Tibial artery (tissue), 4 donors: ENCODE measurements at regions not wholly inside any gene's neighbourhood (a gene's known extent, or its start where the extent isn't known, plus 50 kb on each side); places are given as distances from the start of the nearest gene placed in this dataset.

ENCODE experiments used
- DNase-seq, 2 donors: peaks; one replicate each; pipeline ENCODE4 v3.0.0-alpha.2; 2019
- H3K27ac ChIP-seq, 2 donors: fragments of 200-600 bp; sonication (generic) in 1 of 2; 1 replicate in 1 of 2; 2 replicates in 1 of 2; pipeline ENCODE4 v1.5.1; 2018 to 2019; ENCODE audit warnings: mild to moderate bottlenecking in 1 of 2
- H3K27me3 ChIP-seq, 2 donors: fragments of 200-600 bp; sonication (generic) in 1 of 2; one replicate each; pipeline versions ENCODE4 v1.5.1 to v1.6.0; 2016 to 2019
- H3K36me3 ChIP-seq, 3 donors: fragments of 200-600 bp; sonication (generic) in 2 of 3; one replicate each; pipeline ENCODE4 v1.5.1; 2016 to 2019; ENCODE audit warnings: mild to moderate bottlenecking in 2 of 3
- H3K4me1 ChIP-seq, 4 donors: fragments of 200-600 bp; sonication (generic) in 2 of 4; 1 replicate in 3 of 4; 2 replicates in 1 of 4; pipeline ENCODE4 v1.5.1; 2016 to 2019
- H3K4me3 ChIP-seq, 2 donors: fragments of 200-600 bp; sonication (generic) in 1 of 2; 1 replicate in 1 of 2; 2 replicates in 1 of 2; pipeline ENCODE4 v1.5.1; 2018 to 2019; ENCODE audit warnings: mild to moderate bottlenecking in 2 of 2
- H3K9me3 ChIP-seq, 3 donors: fragments of 200-600 bp; sonication (generic) in 1 of 3; one replicate each; pipeline ENCODE4 v1.5.1; 2016 to 2019
- intact Hi-C: fragments of 100-400 bp; cut with DNase I; formaldehyde crosslinking; loops from one replicate; pipeline ENCODE4 v1.15.0; 2023; ENCODE audit warnings: low total_unique reads
- TF ChIP-seq, protein P1 (sequence below), 2 experiments: fragments of 200-600 bp in 1 of 2; fragments of 450-650 bp in 1 of 2; IDR thresholded peaks; one replicate each; pipeline ENCODE4 v1.5.1; 2017 to 2019; ENCODE audit warnings: antibody characterized with exemption in 2 of 2, mild to moderate bottlenecking in 1 of 2, moderate library complexity in 1 of 2

DNA sequence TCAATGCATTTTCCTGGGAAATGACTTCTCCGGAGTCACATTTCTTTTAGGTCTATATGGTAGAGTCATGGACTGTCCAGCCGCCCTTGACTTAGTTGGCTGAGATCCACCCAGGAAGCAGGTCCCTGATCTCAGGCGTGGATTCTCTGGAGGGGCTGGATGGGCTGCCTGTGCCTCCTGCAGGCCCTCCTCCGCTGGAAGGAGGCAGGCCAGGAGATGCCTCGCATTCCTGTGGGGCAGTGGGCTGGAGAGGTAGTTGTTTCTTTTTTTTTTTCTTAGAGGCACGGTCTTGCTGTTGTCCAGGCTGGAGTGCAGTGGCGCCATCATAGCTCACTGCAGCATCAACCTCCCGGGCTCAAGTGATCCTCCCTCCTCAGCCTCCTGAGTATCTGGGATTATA, 129.0 kb upstream of the MYCN start:
- no peak overlapping the region for H3K27ac ChIP-seq
- intact Hi-C loops: no loop called here
- no peaks in the 10 kb centered on the region for H3K9me3 ChIP-seq
- no peak overlapping the region for H3K4me3 ChIP-seq
- TF ChIP-seq, protein P1, sequence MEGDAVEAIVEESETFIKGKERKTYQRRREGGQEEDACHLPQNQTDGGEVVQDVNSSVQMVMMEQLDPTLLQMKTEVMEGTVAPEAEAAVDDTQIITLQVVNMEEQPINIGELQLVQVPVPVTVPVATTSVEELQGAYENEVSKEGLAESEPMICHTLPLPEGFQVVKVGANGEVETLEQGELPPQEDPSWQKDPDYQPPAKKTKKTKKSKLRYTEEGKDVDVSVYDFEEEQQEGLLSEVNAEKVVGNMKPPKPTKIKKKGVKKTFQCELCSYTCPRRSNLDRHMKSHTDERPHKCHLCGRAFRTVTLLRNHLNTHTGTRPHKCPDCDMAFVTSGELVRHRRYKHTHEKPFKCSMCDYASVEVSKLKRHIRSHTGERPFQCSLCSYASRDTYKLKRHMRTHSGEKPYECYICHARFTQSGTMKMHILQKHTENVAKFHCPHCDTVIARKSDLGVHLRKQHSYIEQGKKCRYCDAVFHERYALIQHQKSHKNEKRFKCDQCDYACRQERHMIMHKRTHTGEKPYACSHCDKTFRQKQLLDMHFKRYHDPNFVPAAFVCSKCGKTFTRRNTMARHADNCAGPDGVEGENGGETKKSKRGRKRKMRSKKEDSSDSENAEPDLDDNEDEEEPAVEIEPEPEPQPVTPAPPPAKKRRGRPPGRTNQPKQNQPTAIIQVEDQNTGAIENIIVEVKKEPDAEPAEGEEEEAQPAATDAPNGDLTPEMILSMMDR (IDR thresholded peaks at IDR 0.05): no peak
- H3K4me1 ChIP-seq: no peaks in the 10 kb centered on the region
- DNase-seq: no peak
- H3K36me3 ChIP-seq: no peaks in the 10 kb centered on the region
- H3K27me3 ChIP-seq: peaks cover 0 to 25% of the 10 kb centered on the region in 2 donors

DNA sequence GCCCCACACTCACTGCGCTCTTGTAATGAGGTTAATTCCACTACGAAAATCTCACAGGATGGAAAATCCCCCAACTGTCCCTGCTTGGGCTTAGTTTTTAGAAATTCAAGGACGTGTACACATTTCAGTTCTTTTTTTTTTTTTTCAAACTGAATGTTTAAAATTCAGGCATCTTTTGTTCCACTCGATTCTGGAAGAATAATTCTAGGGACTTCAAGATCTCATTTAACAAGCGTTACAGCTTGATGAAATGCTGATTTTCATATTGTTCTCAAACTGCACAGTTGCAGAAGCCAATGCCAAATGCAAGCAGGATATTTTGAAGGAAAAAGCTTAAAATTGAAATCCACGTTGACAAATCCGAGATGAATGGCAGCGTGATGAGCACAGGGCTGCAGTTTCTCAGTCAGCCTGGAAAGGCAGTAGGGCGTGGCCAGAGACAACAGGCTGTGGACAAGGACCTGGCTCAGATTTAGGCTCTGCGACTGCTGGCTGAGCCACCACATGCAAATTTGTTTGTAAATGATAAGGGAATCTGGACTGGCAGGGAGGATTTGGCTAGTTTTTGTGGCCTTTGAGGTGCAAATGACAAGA, 128.1 kb upstream of the MYCN start:
- H3K4me1 ChIP-seq: no peaks in the 10 kb centered on the region
- H3K27me3 ChIP-seq: peaks cover 0 to 30% of the 10 kb centered on the region in 2 donors
- TF ChIP-seq, protein P1 (IDR thresholded peaks at IDR 0.05): no peak
- no peak for DNase-seq
- no peaks in the 10 kb centered on the region for H3K36me3 ChIP-seq
- no peak overlapping the region for H3K4me3 ChIP-seq
- no peaks in the 10 kb centered on the region for H3K9me3 ChIP-seq
- H3K27ac ChIP-seq: no peak overlapping the region
- intact Hi-C loops: no loop called here

DNA sequence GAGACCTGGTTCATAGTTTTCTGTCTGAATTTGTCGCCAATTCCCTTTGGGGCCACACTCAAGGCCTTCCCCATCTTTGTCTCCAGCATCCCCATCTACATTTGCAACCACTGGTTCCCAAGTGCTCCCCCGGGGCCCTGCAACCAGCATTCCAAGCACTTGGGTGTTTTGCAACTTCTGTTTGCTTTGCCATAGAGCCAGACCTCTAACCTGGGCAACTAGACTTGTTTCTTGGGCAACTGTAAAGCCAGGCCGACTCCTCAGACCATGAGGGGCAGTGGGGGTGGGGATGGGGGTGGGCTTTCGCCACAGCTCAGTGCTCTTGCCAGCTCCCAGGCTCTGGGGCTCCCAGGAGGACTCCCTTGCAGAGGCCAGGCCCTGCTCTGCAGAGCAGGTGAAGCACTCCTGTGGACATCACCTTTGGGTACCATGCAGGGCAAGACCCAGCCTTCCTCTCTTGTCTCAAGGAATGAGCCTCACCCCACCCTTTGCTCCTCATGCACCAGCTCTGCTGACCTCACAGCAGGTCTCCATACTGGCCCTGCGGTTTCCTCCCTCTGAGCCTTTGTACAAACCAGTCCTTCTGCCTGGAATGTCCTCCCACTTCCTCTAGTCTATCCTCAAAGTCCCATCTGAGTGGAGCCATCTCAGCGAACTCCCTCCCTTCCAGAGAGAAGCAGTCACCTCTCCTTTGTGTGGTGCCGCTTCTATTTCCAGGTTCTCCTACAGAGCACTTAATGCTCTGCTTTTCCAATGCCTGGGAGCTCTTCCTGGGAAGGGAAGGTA, 126.7 kb upstream of the MYCN start:
- no peaks in the 10 kb centered on the region for H3K36me3 ChIP-seq
- TF ChIP-seq, protein P1 (IDR thresholded peaks at IDR 0.05): no peak
- intact Hi-C loops: no loop called here
- peaks cover 0 to 35% of the 10 kb centered on the region in 2 donors for H3K27me3 ChIP-seq
- no peaks in the 10 kb centered on the region for H3K4me1 ChIP-seq
- no peak for DNase-seq
- H3K4me3 ChIP-seq: no peak overlapping the region
- H3K9me3 ChIP-seq: no peaks in the 10 kb centered on the region
- H3K27ac ChIP-seq: no peak overlapping the region

DNA sequence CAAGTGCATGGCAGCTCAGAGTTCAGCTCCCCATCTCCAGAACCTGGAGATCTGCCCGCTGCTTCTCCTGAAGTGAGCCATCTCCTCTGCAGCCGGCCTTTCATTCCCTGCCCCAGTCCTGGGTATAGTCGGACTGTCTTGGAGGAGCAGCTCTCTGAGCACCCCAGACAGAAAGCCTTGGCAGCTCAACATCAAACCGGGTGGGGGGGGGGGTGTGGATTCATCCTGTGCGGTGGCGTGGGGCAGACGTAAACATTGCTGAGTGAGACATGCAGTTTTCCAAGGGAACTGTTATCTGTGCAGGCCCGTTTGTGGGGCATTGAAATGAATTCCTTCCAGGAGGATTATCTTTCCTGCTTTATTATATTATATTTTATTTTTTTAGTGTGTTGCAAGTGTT, 125.9 kb upstream of the MYCN start:
- intact Hi-C loops: no loop called here
- Histone ChIP-seq H3K27ac (no peak overlapping the region), H3K4me3 (no peak overlapping the region), H3K36me3 (no peaks in the 10 kb centered on the region), H3K27me3 (peaks cover 0 to 36% of the 10 kb centered on the region in 2 donors), H3K4me1 (no peaks in the 10 kb centered on the region), H3K9me3 (no peaks in the 10 kb centered on the region)
- no peak for DNase-seq
- TF ChIP-seq, protein P1 (IDR thresholded peaks at IDR 0.05): no peak

DNA sequence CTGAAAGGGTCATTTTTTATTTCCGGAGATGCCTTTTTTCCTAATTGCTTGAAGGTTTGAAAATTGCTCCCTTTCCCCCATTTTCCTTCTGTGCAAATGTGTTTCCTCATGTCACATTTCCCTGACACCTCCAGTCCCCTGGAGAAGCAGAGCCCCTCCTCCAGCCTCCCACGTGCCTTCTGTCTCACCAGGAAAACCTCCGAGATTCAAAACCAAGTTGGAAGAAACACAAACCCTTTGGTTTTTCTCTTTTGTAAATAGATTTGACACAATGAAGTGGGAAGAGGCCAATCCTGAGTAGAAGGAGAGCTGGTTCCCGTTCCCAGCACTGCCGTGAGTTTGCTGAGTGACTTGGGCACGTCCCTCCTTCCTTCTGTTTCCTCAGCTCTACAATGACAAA, 125.4 kb upstream of the MYCN start:
- TF ChIP-seq, protein P1 (IDR thresholded peaks at IDR 0.05): no peak
- Histone ChIP-seq H3K9me3 (no peaks in the 10 kb centered on the region), H3K4me3 (no peak overlapping the region), H3K27me3 (peaks cover 0 to 34% of the 10 kb centered on the region in 2 donors), H3K4me1 (no peaks in the 10 kb centered on the region), H3K36me3 (no peaks in the 10 kb centered on the region), H3K27ac (no peak overlapping the region)
- intact Hi-C loops: no loop called here
- no peak for DNase-seq
